Stimulated activated CD4-positive, alpha-beta T cell treated with anti-CD3 and anti-CD28 coated beads, Interleukin-2, amount 100 ng/mL, for 24 hours (primary cell): ENCODE measurements at regions not wholly inside any gene's neighbourhood (a gene's known extent, or its start where the extent isn't known, plus 50 kb on each side); places are given as distances from the start of the nearest gene placed in this dataset.
"Not testable (repeated sequence)": the region's sequence is repeated elsewhere in the genome, so short reads cannot be mapped to it uniquely, and the experiment has no call there.

Experiments used
- DNase-seq, 2 donors: peaks; one replicate each; pipeline ENCODE4 v3.0.0-alpha.2; 2020

GRCh38 chr19:31532034-31532433 is 182.8 kb upstream of the TSHZ3 start:
- DNase-seq: no peak

DNA sequence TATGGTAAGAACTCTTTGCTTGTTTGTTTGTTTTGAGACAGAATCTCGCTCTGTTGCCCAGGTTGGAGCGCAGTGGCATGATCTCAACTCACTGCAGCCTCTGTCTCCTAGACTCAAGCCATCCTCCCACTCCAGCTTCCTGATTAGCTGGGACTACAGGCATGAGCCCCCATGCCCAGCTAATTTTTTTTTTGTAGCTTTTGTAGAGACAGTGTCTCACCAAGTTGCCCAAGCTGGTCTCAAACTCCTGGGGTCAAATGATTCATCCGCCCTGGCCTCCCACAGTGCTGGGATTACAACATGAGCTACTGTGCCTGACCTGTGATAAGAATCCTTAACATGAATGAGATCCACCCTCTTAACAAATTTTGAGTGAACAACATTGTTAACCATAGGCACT is 183.9 kb upstream of the TSHZ3 start:
- DNase-seq: no peak

GRCh38 chr19:31534231-31534630 is 185.0 kb upstream of the TSHZ3 start:
- no peak for DNase-seq

DNA sequence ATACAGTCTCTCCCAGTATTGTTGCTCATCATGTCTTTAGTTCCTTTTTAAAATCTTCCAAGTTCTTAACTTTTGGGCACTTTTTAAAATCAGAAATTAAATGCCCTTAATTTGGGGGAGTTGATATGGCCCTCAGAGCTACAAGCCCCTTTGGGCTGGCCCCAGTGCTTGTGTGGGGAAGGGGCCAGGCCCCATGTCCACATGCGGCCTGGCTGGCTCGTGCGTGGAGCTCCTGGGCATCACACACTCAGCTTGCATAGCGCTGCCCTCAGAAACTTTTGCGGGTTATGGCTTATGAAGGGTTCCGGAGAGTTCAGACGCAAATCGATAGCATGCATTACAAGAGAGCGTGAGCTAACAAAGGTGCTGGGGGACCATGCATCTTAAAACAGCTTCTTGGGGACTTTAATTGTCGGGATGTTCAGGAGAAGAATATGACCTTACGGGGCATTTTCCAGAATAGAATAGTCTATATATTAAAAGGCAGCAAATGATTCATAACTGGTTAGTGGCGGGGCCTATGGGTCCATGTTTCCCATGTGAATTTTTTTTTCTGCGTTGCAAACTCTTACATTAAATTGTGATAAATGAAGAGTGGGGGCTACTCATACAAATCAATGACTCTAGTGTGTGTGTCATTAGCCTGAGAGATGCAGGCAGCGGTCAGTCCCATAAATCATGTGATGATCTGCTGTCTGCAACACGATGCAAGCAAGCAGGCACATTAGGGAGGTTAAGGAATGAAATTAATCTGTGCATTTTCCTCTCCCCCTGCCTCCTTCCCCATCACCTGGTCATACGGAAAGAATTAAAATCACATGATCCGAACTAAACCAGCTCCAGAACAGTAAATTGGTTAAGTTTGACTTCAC is 185.8 kb upstream of the TSHZ3 start:
- no peak for DNase-seq

DNA sequence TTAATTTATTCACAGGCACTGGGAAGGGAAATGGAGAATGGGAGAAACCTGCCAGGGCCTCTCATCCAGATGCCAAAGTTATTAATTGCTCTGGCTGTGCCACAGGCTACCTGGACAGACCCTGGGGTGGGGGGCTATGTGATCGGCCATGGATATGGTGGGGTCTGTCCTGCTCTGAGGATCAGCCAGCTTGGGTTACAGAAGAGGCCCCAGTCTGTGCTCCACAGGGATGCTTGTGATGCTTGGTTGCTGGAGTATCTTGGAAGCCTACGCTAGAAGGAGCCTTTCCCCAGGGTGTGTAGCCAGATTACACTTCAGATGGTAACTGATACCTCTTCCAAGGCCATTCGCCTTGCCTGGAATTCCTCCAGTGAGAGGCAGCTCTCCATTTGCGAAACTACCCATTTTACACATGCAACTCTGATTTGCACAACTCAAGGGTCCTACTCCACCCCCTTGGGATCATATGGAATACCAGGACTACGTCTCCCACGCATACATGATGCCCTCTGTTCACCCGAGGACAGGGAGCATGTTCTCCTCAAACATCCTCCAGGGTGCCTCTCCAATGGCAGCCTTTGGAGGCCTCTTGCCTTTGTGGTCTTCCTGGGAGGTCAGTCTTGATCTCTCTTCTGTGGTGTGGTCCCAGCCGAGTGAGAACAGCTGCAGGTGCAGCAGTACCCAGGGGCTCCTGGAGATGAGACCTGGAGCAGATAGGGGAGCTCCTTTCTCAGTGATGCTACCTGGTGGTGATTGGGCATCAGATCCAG is 186.6 kb upstream of the TSHZ3 start:
- no peak for DNase-seq

- no peak for DNase-seq
Observed at GRCh38 chr19:31537136-31537535, 187.9 kb upstream of the TSHZ3 start.

GRCh38 chr19:31537902-31538301 is 188.7 kb upstream of the TSHZ3 start:
- not testable (repeated sequence) for DNase-seq

DNA sequence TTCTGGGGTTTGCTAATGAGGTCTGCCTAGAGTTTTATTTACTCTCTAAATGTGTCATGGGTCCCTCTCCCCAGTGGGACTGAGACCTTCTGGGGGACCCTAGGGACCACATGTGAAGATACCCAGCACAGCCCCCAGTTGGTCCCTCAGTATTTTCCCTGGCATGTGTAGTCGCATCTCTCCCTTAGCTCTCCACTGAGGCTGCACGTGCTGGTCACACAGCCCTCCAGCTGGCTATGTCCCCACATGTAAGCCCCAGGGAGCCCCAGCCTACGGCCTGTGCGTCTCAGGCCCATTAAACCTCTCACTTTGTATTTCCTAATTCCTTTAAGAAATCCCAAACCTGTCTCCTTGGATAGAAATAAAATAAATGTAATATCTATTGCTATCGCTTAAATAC is 189.6 kb upstream of the TSHZ3 start:
- no peak for DNase-seq

- DNase-seq: no peak
Observed at GRCh38 chr19:31539386-31539785, 190.2 kb upstream of the TSHZ3 start.

DNA sequence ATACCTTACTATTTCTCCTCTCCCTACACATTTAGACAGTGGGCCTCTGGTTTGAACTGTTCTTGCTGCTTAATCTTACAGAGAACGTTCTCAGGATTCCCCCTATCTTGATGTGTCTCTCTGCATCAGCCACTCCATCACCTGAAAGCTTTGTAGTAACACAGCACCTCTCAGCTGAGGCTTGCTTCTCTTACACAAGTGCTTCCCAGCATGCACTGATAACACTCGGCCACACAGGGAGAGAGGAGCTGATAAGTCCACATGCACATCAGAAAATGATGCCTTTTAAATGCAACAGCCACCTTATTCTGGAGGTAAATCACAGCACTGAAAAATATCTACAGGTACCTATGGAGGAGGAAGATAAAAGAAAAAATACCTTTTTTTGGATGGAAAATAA is 192.2 kb upstream of the TSHZ3 start:
- no peak for DNase-seq

GRCh38 chr19:31543456-31543855 is 194.2 kb upstream of the TSHZ3 start:
- DNase-seq: no peak

DNA sequence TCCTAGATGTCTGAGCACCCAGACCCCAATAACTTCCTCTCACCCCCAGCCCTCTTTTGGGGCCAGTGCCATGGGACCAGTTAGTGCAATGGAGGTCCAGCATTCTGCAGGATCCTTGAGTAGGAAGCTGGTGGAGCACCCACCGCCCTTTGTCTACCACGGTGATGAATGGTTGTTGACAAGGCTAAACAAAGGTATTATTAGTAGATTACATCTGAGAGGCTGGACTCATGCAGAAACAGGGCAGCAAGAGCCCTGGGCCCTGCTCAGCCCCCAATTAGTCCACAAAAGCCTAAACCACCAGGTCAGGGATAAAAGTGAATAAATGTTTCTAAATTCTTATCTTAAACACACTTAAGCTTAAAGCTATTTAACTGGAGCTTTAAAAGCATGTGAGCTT is 196.5 kb upstream of the TSHZ3 start:
- DNase-seq: no peak

GRCh38 chr19:31546205-31546960 is 197.1 kb upstream of the TSHZ3 start:
- DNase-seq: no peak

- no peak for DNase-seq
Observed at GRCh38 chr19:31548941-31549340, 199.7 kb upstream of the TSHZ3 start.

GRCh38 chr19:31553112-31553845 is 204.0 kb upstream of the TSHZ3 start:
- no peak for DNase-seq

- DNase-seq: no peak
Observed at GRCh38 chr19:31553846-31554215, 204.6 kb upstream of the TSHZ3 start.

- DNase-seq: no peak
Observed at GRCh38 chr19:31554360-31554759, 205.1 kb upstream of the TSHZ3 start.

- DNase-seq: no peak
Observed at GRCh38 chr19:31555634-31556215, 206.5 kb upstream of the TSHZ3 start.

GRCh38 chr19:31559494-31559893 is 210.3 kb upstream of the TSHZ3 start:
- no peak for DNase-seq

- DNase-seq: no peak
Observed at GRCh38 chr19:31560086-31561060, 211.1 kb upstream of the TSHZ3 start.

DNA sequence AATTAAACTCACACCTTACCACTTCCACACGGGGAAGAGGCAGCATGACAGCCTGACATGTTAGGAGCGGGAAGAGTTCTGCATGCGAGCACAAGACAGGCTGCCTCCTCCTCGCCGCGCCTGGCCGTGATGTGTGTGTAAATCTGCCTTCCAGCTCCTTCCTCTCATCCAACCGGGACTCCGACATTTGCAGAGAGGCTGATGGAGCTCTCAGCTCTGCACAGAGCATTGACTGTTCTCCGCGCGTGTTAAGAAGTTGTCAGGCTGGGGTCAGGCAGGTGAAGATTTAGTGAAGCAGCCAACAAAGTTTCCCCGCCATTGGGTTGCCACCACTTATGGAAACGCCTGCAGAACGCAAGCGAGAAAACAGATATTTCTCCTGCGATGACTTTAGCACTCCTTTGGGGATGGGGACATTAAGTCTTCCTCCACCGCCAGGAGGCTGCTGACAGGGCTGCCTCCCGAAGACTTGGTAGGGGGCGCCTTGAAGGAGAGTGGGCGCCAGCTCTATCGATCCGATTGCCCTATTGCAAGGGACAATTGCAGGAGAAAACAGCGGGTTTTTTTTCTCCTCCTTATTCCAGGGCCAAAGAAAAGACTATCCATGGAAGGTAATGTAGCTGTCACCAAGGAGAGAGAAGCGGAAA is 213.9 kb upstream of the TSHZ3 start:
- no peak for DNase-seq
